ENCODE measurements at regions not wholly inside any gene's neighbourhood (a gene's known extent, or its start where the extent isn't known, plus 50 kb on each side); places are given as distances from the start of the nearest gene placed in this dataset.

DNA sequence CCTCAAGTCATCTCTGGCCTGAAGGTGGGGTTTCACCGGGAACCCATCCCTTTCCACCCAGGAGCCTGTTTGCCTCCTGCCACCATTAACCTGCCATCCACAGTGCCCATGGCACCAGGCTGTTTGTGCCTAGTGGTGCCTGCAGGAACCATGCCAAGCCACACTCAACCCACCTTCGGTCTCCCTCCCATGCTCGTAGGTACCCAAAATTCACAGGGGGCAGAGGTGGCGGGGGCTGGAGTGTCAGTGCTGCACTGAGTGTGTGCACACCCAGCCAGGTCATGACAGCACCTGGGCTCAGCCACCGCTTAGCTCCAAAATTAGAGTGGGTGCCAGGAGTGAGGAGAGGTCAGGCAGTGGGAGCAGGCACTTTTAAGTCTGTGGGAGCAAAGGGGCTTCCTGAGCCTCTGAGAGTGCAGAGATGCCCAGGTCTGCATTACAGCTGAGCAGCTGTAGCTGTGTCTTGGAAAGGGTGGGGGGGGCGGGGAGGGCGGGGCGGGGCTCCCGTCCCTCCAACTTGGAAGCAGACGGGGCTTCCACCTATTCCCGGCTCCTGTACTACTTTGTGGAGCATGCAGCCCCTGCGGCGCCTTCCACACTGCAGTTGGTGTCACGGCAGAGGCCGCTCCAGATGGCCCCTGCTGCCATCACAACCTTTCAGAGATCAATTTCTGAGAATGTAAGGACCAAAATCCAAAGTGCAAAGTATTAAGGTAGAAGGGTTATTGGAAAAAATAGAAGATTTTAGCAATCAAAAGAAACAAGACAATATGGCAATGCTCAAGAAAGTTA, 2396.8 kb upstream of the C9orf72 start:
- no peak overlapping the region for H2AFZ ChIP-seq (ENCODE audit: low read depth, low read length)
- H4K20me1 ChIP-seq (replicated peaks; ENCODE audit: control insufficient read depth, extremely low read depth, insufficient read depth, low read length) = no peaks in the 10 kb centered on the region
- CTCF ChIA-PET = no interaction called here
- H3K27ac ChIP-seq (ENCODE audit: insufficient read depth, low read depth, low read length) = no peak overlapping the region
- peaks cover 5% of the 10 kb centered on the region for H3K9me3 ChIP-seq (replicated peaks; ENCODE audit: control insufficient read depth, insufficient read depth, low read length)
- no peaks in the 10 kb centered on the region for H3K36me3 ChIP-seq (ENCODE audit: control insufficient read depth in 2 of 2, extremely low read depth in 1 of 2, insufficient read depth in 2 of 2, low read length in 2 of 2)
- H3K27me3 ChIP-seq (ENCODE audit: control insufficient read depth in 2 of 2, insufficient read depth in 2 of 2, low read length in 2 of 2) = no peaks in the 10 kb centered on the region
- no peak overlapping the region for H3K4me3 ChIP-seq (replicated peaks in 1 of 3; ENCODE audit: insufficient read depth in 1 of 3, low read depth in 1 of 3, low read length in 3 of 3)
- FAIRE-seq (no peak), DNase-seq (ENCODE audit: low read depth, low spot score) (no peak)
- intact Hi-C loops (cut with micrococcal nuclease) = no loop called here
- no peaks in the 10 kb centered on the region for H3K79me2 ChIP-seq (ENCODE audit: control insufficient read depth, insufficient read depth, low read length)
- H3K9me1 ChIP-seq (replicated peaks; ENCODE audit: control insufficient read depth, extremely low read depth, insufficient read depth, low read length) = no peaks in the 10 kb centered on the region
- no TSS peak for BruUV-seq (replicated peaks)
- no peak for TF ChIP-seq POLR2A (IDR thresholded peaks at IDR 0.05; ENCODE audit: low read depth, low read length)
- TF ChIP-seq, protein P1, sequence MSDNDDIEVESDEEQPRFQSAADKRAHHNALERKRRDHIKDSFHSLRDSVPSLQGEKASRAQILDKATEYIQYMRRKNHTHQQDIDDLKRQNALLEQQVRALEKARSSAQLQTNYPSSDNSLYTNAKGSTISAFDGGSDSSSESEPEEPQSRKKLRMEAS (IDR thresholded peaks at IDR 0.05; ENCODE audit: insufficient read depth, insufficient read length) = no peak
- TF ChIP-seq, protein P2, sequence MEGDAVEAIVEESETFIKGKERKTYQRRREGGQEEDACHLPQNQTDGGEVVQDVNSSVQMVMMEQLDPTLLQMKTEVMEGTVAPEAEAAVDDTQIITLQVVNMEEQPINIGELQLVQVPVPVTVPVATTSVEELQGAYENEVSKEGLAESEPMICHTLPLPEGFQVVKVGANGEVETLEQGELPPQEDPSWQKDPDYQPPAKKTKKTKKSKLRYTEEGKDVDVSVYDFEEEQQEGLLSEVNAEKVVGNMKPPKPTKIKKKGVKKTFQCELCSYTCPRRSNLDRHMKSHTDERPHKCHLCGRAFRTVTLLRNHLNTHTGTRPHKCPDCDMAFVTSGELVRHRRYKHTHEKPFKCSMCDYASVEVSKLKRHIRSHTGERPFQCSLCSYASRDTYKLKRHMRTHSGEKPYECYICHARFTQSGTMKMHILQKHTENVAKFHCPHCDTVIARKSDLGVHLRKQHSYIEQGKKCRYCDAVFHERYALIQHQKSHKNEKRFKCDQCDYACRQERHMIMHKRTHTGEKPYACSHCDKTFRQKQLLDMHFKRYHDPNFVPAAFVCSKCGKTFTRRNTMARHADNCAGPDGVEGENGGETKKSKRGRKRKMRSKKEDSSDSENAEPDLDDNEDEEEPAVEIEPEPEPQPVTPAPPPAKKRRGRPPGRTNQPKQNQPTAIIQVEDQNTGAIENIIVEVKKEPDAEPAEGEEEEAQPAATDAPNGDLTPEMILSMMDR (IDR thresholded peaks at IDR 0.05; ENCODE audit: extremely low read depth in 1 of 2, insufficient read depth in 1 of 2, low read depth in 1 of 2, low read length in 2 of 2) = no peak
- no peak for TF ChIP-seq JUN (IDR thresholded peaks at IDR 0.05; ENCODE audit: borderline replicate concordance, insufficient read depth, insufficient read length, low read depth)
- POLR2A ChIA-PET = interaction anchor here (0.6 kb wide), 1 partner anchor 619 kb away, joined by 3 read pairs; no protein-coding TSS in a partner anchor
- dilution Hi-C loops (cut with MboI; ENCODE audit: extremely low pct_ligation_motif_present, low sequenced_read_pairs) = no loop called here
- no peak overlapping the region for H3K9ac ChIP-seq (replicated peaks; ENCODE audit: extremely low read depth, insufficient read depth, low read length)
- no peak overlapping the region for H3K4me2 ChIP-seq (ENCODE audit: insufficient read depth, low read length)
- no peaks in the 10 kb centered on the region for H3K4me1 ChIP-seq (ENCODE audit: control insufficient read depth, extremely low read depth, insufficient read depth, low read length)

DNA sequence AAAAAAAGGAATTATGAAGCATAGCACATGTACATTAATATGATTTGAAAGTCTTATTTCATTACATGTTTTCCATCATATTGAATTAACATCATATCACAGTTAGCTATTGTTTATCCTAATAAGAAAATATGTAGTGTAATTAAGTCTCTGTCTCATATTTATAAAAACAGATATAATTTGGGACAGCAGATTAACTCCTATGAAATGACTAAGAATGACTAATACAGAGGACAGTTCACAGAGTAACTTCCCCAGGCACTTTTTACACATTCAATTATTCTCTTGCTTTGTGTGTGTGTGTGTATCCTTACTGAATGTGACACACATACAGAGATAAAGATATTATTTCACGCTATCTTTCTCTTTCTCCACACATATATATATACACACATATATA, 2400.9 kb upstream of the C9orf72 start:
- no peaks in the 10 kb centered on the region for H3K36me3 ChIP-seq (ENCODE audit: control insufficient read depth in 2 of 2, extremely low read depth in 1 of 2, insufficient read depth in 2 of 2, low read length in 2 of 2)
- CTCF ChIA-PET = no interaction called here
- FAIRE-seq = no peak
- POLR2A ChIA-PET = interaction anchor here (0.7 kb wide), 1 partner anchor 75 kb away, joined by 4 read pairs; no protein-coding TSS in a partner anchor
- H3K27ac ChIP-seq (ENCODE audit: insufficient read depth, low read depth, low read length) = no peak overlapping the region
- no peaks in the 10 kb centered on the region for H4K20me1 ChIP-seq (replicated peaks; ENCODE audit: control insufficient read depth, extremely low read depth, insufficient read depth, low read length)
- H3K9ac ChIP-seq (replicated peaks; ENCODE audit: extremely low read depth, insufficient read depth, low read length) = no peak overlapping the region
- H3K9me1 ChIP-seq (replicated peaks; ENCODE audit: control insufficient read depth, extremely low read depth, insufficient read depth, low read length) = no peaks in the 10 kb centered on the region
- no peak overlapping the region for H2AFZ ChIP-seq (ENCODE audit: low read depth, low read length)
- no peak overlapping the region for H3K4me3 ChIP-seq (replicated peaks in 1 of 3; ENCODE audit: insufficient read depth in 1 of 3, low read depth in 1 of 3, low read length in 3 of 3)
- peaks cover 2% of the 10 kb centered on the region for H3K9me3 ChIP-seq (replicated peaks; ENCODE audit: control insufficient read depth, insufficient read depth, low read length)
- H3K27me3 ChIP-seq (ENCODE audit: control insufficient read depth in 2 of 2, insufficient read depth in 2 of 2, low read length in 2 of 2) = no peaks in the 10 kb centered on the region
- no peaks in the 10 kb centered on the region for H3K4me1 ChIP-seq (ENCODE audit: control insufficient read depth, extremely low read depth, insufficient read depth, low read length)
- dilution Hi-C loops (cut with MboI; ENCODE audit: extremely low pct_ligation_motif_present, low sequenced_read_pairs) (no loop called here), intact Hi-C loops (cut with micrococcal nuclease) (no loop called here)
- DNase-seq (ENCODE audit: low read depth, low spot score) = no peak
- H3K4me2 ChIP-seq (ENCODE audit: insufficient read depth, low read length) = no peak overlapping the region
- TF ChIP-seq FOS (IDR thresholded peaks at IDR 0.05; ENCODE audit: borderline replicate concordance, insufficient read depth, low read length) = no peak
- no peak for TF ChIP-seq POLR2A (IDR thresholded peaks at IDR 0.05; ENCODE audit: low read depth, low read length)
- TF ChIP-seq JUN (IDR thresholded peaks at IDR 0.05; ENCODE audit: borderline replicate concordance, insufficient read depth, insufficient read length, low read depth) = no peak
- no peak for TF ChIP-seq MYC (IDR thresholded peaks at IDR 0.05; ENCODE audit: low read depth, low read length)
- TF ChIP-seq POLR2AphosphoS5 (IDR thresholded peaks at IDR 0.05; ENCODE audit: insufficient read depth, low read depth, low read length) = no peak
- no peak for TF ChIP-seq EZH2 (IDR thresholded peaks at IDR 0.05; ENCODE audit: borderline replicate concordance, low read depth, low read length, severe bottlenecking)
- TF ChIP-seq GATA2 (IDR thresholded peaks at IDR 0.05; ENCODE audit: insufficient read depth, insufficient read length, low read depth, low read length) = no peak
- TF ChIP-seq, protein P1 (IDR thresholded peaks at IDR 0.05; ENCODE audit: insufficient read depth, insufficient read length) = no peak
- TF ChIP-seq, protein P2 (IDR thresholded peaks at IDR 0.05; ENCODE audit: extremely low read depth in 1 of 2, insufficient read depth in 1 of 2, low read depth in 1 of 2, low read length in 2 of 2) = no peak
- no TSS peak for BruUV-seq (replicated peaks)
- H3K79me2 ChIP-seq (ENCODE audit: control insufficient read depth, insufficient read depth, low read length) = no peaks in the 10 kb centered on the region
